ENCODE measurements at regions not wholly inside any gene's neighbourhood (a gene's known extent, or its start where the extent isn't known, plus 50 kb on each side); places are given as distances from the start of the nearest gene placed in this dataset.

DNA sequence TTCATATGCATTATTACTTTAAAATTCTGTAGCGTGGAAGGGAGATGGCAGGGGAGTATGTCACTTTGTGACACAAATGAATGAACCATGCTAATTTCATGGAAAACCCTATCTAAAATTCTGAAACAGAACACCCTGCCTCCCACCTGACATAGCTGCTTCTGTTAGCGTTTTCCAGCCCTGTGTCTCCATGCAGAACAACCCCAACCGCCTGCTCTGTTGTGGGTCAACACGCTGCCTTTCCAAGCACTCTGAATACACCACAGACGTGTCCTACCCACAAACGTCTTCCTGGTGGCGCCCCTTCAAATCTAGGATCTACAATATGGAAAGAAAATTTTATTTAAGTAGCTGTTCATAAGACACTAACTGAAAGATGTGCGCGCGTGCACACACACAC lies 238.6 kb downstream of the TRIML1 start:
- Histone ChIP-seq H3K4me3 (ENCODE audit: insufficient read depth, low read depth, low read length) (no peak overlapping the region), H3K4me1 (ENCODE audit: control insufficient read depth, insufficient read depth, low read length) (no peaks in the 10 kb centered on the region), H3K9me1 (ENCODE audit: insufficient read depth, low read length) (no peaks in the 10 kb centered on the region), H2BK15ac (ENCODE audit: low read depth, low read length) (no peak overlapping the region), H3K79me1 (ENCODE audit: low read depth in 1 of 2, low read length in 2 of 2) (no peaks in the 10 kb centered on the region), H4K20me1 (ENCODE audit: insufficient read depth, low read length) (no peaks in the 10 kb centered on the region), H3K4ac (ENCODE audit: low read depth, low read length) (no peak overlapping the region), H3K9me3 (ENCODE audit: control insufficient read depth, insufficient read depth, low read length) (peaks cover 8% of the 10 kb centered on the region), H2AK5ac (ENCODE audit: low read depth, low read length) (no peak overlapping the region), H3K18ac (ENCODE audit: low read depth, low read length) (no peak overlapping the region), H3K4me2 (ENCODE audit: low read depth, low read length) (no peak overlapping the region), H3K27ac (ENCODE audit: insufficient read depth, low read length) (no peak overlapping the region), H3K9ac (ENCODE audit: low read depth, low read length) (no peak overlapping the region), H3K14ac (replicated peaks; ENCODE audit: low read depth, low read length) (no peak overlapping the region), H4K5ac (ENCODE audit: low read depth, low read length) (no peak overlapping the region), H3K27me3 (ENCODE audit: control insufficient read depth, insufficient read depth, low read length) (no peaks in the 10 kb centered on the region), H4K91ac (ENCODE audit: insufficient read depth, low read depth, low read length) (no peak overlapping the region), H3K23ac (ENCODE audit: low read depth, low read length) (no peak overlapping the region), H3K36me3 (ENCODE audit: control insufficient read depth, insufficient read depth, low read length) (no peaks in the 10 kb centered on the region), H2AFZ (replicated peaks; ENCODE audit: low read length, poor library complexity) (no peak overlapping the region), H2AK9ac (replicated peaks; ENCODE audit: low read depth, low read length, poor library complexity) (no peak overlapping the region), H2BK120ac (ENCODE audit: low read depth, low read length) (no peak overlapping the region), H3K56ac (ENCODE audit: extremely low read depth, insufficient read depth, low read length) (no peak overlapping the region), H2BK5ac (ENCODE audit: low read depth, low read length, poor library complexity, severe bottlenecking) (no peak overlapping the region), H4K8ac (ENCODE audit: low read depth in 2 of 2, low read length in 2 of 2) (no peak overlapping the region), H2BK20ac (ENCODE audit: low read depth, low read length) (no peak overlapping the region)
- BruUV-seq (replicated peaks): no TSS peak
- ChIA-PET CTCF (no interaction called here), POLR2A (ENCODE audit: unreplicated experiment) (no interaction called here)
- WGBS, 2 experiments (ENCODE audit: extremely low coverage in 2 of 2, insufficient read length in 1 of 2): no CpG with 5 or more reads among the region's 10 CpGs
- ATAC-seq (ENCODE audit: low read depth) (no peak), DNase-seq (no peak)
- intact Hi-C loops (cut with micrococcal nuclease): loop anchor here (10.0 kb wide), 1 partner anchor 773 kb away; no protein-coding TSS in a partner anchor
- dilution Hi-C loops (cut with HindIII; ENCODE audit: low sequenced_read_pairs, unreplicated experiment): no loop called here
- in situ Hi-C loops (cut with MboI; ENCODE audit: low sequenced_read_pairs): no loop called here
- TF ChIP-seq, protein P1, sequence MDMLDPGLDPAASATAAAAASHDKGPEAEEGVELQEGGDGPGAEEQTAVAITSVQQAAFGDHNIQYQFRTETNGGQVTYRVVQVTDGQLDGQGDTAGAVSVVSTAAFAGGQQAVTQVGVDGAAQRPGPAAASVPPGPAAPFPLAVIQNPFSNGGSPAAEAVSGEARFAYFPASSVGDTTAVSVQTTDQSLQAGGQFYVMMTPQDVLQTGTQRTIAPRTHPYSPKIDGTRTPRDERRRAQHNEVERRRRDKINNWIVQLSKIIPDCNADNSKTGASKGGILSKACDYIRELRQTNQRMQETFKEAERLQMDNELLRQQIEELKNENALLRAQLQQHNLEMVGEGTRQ (IDR thresholded peaks at IDR 0.05; ENCODE audit: low read depth, low read length): no peak
- TF ChIP-seq MAFK (IDR thresholded peaks at IDR 0.05; ENCODE audit: low read depth, low read length): no peak
- TF ChIP-seq, protein P2, sequence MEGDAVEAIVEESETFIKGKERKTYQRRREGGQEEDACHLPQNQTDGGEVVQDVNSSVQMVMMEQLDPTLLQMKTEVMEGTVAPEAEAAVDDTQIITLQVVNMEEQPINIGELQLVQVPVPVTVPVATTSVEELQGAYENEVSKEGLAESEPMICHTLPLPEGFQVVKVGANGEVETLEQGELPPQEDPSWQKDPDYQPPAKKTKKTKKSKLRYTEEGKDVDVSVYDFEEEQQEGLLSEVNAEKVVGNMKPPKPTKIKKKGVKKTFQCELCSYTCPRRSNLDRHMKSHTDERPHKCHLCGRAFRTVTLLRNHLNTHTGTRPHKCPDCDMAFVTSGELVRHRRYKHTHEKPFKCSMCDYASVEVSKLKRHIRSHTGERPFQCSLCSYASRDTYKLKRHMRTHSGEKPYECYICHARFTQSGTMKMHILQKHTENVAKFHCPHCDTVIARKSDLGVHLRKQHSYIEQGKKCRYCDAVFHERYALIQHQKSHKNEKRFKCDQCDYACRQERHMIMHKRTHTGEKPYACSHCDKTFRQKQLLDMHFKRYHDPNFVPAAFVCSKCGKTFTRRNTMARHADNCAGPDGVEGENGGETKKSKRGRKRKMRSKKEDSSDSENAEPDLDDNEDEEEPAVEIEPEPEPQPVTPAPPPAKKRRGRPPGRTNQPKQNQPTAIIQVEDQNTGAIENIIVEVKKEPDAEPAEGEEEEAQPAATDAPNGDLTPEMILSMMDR (conservative IDR thresholded peaks at IDR 0.05; ENCODE audit: low read depth, low read length): no peak

Data from IMR-90 (cell line).